Activated CD4-positive, alpha-beta T cell treated with anti-CD3 and anti-CD28 coated beads, Interleukin-2, amount 50 U/mL, for 4 hours (primary cell): ENCODE measurements at regions not wholly inside any gene's neighbourhood (a gene's known extent, or its start where the extent isn't known, plus 50 kb on each side); places are given as distances from the start of the nearest gene placed in this dataset.
A peak's percentile ranks its signal among the peaks of the same experiment; 100 is the strongest.

Experiments used
- DNase-seq, 2 experiments: peaks; one replicate each; pipeline ENCODE4 v3.0.0-alpha.2; 2020

GRCh38 chr7:340979-341694 is 51.2 kb downstream of the FOXL3 start:
- DNase-seq, result no peak

- DNase-seq, result no peak
Observed at GRCh38 chr7:341841-342638, 52.1 kb downstream of the FOXL3 start.

- DNase-seq, result no peak
Observed at GRCh38 chr7:342681-343216, 52.8 kb downstream of the FOXL3 start.

- DNase-seq, result no peak
Observed at GRCh38 chr7:343227-343822, 53.4 kb downstream of the FOXL3 start.

- DNase-seq, result no peak
Observed at GRCh38 chr7:343864-344607, 54.1 kb downstream of the FOXL3 start.

GRCh38 chr7:344608-344994 is 54.6 kb downstream of the FOXL3 start:
- DNase-seq, result no peak

GRCh38 chr7:346116-346898 is 56.3 kb downstream of the FOXL3 start:
- no peak for DNase-seq

GRCh38 chr7:347001-347590 is 57.1 kb downstream of the FOXL3 start:
- no peak for DNase-seq

- DNase-seq, result no peak
Observed at GRCh38 chr7:347644-348479, 57.9 kb downstream of the FOXL3 start.

- DNase-seq, result no peak
Observed at GRCh38 chr7:348480-348844, 58.5 kb downstream of the FOXL3 start.

GRCh38 chr7:348962-349743 is 59.2 kb downstream of the FOXL3 start:
- no peak for DNase-seq

- peak; percentile 53 to 56 for DNase-seq
Observed at GRCh38 chr7:351256-351655, 61.3 kb downstream of the FOXL3 start.

- peak; percentile 41 to 44 for DNase-seq
Observed at GRCh38 chr7:351681-352480, 61.9 kb downstream of the FOXL3 start.

GRCh38 chr7:353746-354325 is 63.9 kb downstream of the FOXL3 start:
- DNase-seq, result no peak

GRCh38 chr7:354597-355470 is 64.9 kb downstream of the FOXL3 start:
- no peak for DNase-seq

- no peak for DNase-seq
Observed at GRCh38 chr7:355568-355967, 65.6 kb downstream of the FOXL3 start.

- DNase-seq, result no peak
Observed at GRCh38 chr7:356087-356486, 66.1 kb downstream of the FOXL3 start.
